Neutrophil (primary cell): ENCODE measurements at regions not wholly inside any gene's neighbourhood (a gene's known extent, or its start where the extent isn't known, plus 50 kb on each side); places are given as distances from the start of the nearest gene placed in this dataset.

ENCODE experiments used
- H3K27ac ChIP-seq: fragments of 200-600 bp; sonication (generic); 2 replicates; pipeline ENCODE4 v1.5.1; 2016; ENCODE audit warnings: mild to moderate bottlenecking, moderate library complexity
- H3K27me3 ChIP-seq: fragments of 200-600 bp; sonication (generic); 2 replicates; pipeline ENCODE4 v1.6.0; 2016; ENCODE audit warnings: mild to moderate bottlenecking
- H3K36me3 ChIP-seq: fragments of 200-600 bp; sonication (generic); 2 replicates; pipeline ENCODE4 v1.5.1; 2017
- H3K4me1 ChIP-seq, 2 experiments: fragments of 200-600 bp in 1 of 2; sonication (generic) in 1 of 2; 1 replicate in 1 of 2; 2 replicates in 1 of 2; pipeline versions ENCODE4 v1.5.1 to v1.6.1; 2013 to 2016; ENCODE audit warnings: low read depth in 1 of 2, low read length in 1 of 2, mild to moderate bottlenecking in 1 of 2, moderate library complexity in 1 of 2; ENCODE audit not compliant: control insufficient read depth in 1 of 2, insufficient read depth in 1 of 2
- H3K4me3 ChIP-seq, 2 experiments: fragments of 200-600 bp in 1 of 2; sonication (generic) in 1 of 2; 1 replicate in 1 of 2; 2 replicates in 1 of 2; pipeline ENCODE4 v1.5.1; 2013 to 2016; ENCODE audit warnings: low read depth in 1 of 2, low read length in 1 of 2, mild to moderate bottlenecking in 1 of 2, moderate library complexity in 1 of 2
- H3K9me3 ChIP-seq: fragments of 200-600 bp; sonication (generic); 2 replicates; pipeline ENCODE4 v1.5.1; 2016
- TF ChIP-seq, protein P1 (sequence below): fragments of 200-600 bp; sonication (generic); IDR thresholded peaks from 2 replicates; pipeline ENCODE4 v1.5.1; 2016; ENCODE audit warnings: antibody characterized with exemption

DNA sequence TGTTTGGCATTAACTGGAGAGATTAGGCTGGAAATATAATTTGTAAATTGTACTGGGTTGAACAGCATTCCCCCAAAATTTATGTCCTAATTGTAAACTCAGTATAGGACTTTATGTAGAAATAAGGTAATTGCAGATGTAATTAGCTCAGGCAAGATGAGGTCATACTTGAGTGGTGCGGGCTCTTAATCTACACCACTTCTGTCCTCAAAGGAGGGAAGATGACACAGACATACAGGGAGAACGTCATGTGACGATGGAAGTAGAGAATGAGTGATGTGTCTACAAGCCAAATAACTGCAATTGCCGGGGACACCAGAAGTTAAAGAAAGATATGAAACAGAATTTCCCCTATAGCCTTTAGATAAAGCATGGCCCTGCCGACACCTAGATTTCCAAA is 1501.1 kb upstream of the PIK3C3 start:
- Histone ChIP-seq H3K27me3 (no peaks in the 10 kb centered on the region), H3K27ac (no peak overlapping the region), H3K9me3 (no peaks in the 10 kb centered on the region), H3K36me3 (no peaks in the 10 kb centered on the region), H3K4me3 (no peak overlapping the region), H3K4me1 (no peaks in the 10 kb centered on the region)
- TF ChIP-seq, protein P1, sequence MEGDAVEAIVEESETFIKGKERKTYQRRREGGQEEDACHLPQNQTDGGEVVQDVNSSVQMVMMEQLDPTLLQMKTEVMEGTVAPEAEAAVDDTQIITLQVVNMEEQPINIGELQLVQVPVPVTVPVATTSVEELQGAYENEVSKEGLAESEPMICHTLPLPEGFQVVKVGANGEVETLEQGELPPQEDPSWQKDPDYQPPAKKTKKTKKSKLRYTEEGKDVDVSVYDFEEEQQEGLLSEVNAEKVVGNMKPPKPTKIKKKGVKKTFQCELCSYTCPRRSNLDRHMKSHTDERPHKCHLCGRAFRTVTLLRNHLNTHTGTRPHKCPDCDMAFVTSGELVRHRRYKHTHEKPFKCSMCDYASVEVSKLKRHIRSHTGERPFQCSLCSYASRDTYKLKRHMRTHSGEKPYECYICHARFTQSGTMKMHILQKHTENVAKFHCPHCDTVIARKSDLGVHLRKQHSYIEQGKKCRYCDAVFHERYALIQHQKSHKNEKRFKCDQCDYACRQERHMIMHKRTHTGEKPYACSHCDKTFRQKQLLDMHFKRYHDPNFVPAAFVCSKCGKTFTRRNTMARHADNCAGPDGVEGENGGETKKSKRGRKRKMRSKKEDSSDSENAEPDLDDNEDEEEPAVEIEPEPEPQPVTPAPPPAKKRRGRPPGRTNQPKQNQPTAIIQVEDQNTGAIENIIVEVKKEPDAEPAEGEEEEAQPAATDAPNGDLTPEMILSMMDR: no peak

- no peaks in the 10 kb centered on the region for H3K36me3 ChIP-seq
- no peaks in the 10 kb centered on the region for H3K9me3 ChIP-seq
- TF ChIP-seq, protein P1: no peak
- H3K4me1 ChIP-seq: no peaks in the 10 kb centered on the region
- no peak overlapping the region for H3K4me3 ChIP-seq
- no peaks in the 10 kb centered on the region for H3K27me3 ChIP-seq
- no peak overlapping the region for H3K27ac ChIP-seq
Measured at GRCh38 chr18:40452599-40452998, 1502.4 kb upstream of the PIK3C3 start.

GRCh38 chr18:40450751-40451150 is 1504.3 kb upstream of the PIK3C3 start:
- no peaks in the 10 kb centered on the region for H3K36me3 ChIP-seq
- TF ChIP-seq, protein P1: no peak
- H3K4me3 ChIP-seq: no peak overlapping the region
- H3K27ac ChIP-seq: no peak overlapping the region
- H3K27me3 ChIP-seq: no peaks in the 10 kb centered on the region
- H3K4me1 ChIP-seq: no peaks in the 10 kb centered on the region
- H3K9me3 ChIP-seq: no peaks in the 10 kb centered on the region

DNA sequence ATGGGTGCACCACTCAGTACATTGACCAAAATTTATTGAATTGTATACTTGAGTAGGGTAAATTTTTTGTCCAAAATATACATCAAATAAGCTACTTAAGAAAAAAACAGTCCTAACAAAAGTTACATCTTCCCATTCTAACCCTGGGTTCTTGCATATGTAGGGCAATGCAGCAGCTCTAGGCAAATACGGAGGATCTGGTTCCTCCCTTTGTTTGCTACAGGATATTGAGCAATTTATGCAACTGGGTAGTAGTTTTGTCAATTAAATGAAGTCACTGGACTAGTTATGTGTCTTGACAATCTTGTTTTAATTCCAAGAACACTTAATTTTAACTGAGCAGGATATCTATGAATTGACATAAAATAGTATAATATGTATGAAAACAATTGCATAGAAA is 1507.2 kb upstream of the PIK3C3 start:
- H3K9me3 ChIP-seq: no peaks in the 10 kb centered on the region
- no peak overlapping the region for H3K27ac ChIP-seq
- TF ChIP-seq, protein P1: no peak
- H3K4me3 ChIP-seq: no peak overlapping the region
- H3K27me3 ChIP-seq: no peaks in the 10 kb centered on the region
- no peaks in the 10 kb centered on the region for H3K4me1 ChIP-seq
- no peaks in the 10 kb centered on the region for H3K36me3 ChIP-seq

DNA sequence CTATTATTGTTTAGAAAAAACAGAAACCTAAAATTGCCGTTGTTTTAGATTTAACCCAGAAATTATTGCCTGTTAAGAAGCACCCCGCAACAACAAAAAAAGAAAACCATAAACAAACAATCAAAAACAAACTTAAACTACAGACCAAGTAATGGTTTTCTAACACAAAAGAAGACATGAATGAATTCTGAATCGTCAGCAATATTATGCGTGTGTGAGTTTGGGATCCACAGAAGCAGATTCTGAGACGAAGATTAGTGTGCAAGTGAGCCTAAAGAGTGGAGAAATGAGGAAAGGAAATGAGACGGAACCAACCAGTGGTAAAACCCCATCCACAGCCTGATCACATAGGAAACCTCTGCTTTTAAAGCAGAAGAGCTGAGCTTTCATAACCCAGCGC is 1514.9 kb upstream of the PIK3C3 start:
- Histone ChIP-seq H3K27ac (no peak overlapping the region), H3K9me3 (no peaks in the 10 kb centered on the region), H3K4me1 (no peaks in the 10 kb centered on the region), H3K36me3 (no peaks in the 10 kb centered on the region), H3K4me3 (no peak overlapping the region), H3K27me3 (no peaks in the 10 kb centered on the region)
- TF ChIP-seq, protein P1: no peak

DNA sequence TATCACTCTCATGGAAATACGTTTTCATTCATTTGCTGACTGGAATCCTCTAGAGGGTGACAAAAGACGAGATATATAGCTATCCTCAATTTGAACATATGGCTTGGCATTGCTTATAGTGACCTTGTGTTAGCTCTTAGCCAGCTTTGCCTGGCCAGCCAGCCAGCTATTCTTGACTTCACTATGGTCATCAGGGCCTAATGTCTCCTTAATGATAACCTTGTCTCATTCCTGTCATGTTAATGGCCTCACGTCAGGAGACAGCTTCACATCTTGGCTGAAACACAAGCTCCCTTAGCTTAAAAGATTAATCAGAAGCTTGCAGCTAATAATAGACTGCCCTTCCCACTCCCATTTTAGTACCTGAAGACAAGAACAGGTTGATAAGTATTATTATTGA is 1517.5 kb upstream of the PIK3C3 start:
- Histone ChIP-seq H3K36me3 (no peaks in the 10 kb centered on the region), H3K27me3 (no peaks in the 10 kb centered on the region), H3K9me3 (no peaks in the 10 kb centered on the region), H3K27ac (no peak overlapping the region), H3K4me3 (no peak overlapping the region), H3K4me1 (no peaks in the 10 kb centered on the region)
- TF ChIP-seq, protein P1: no peak
